NCI-H146 treated with DMSO at 0.1 percent for 48 hours (cell line): ENCODE measurements at regions not wholly inside any gene's neighbourhood (a gene's known extent, or its start where the extent isn't known, plus 50 kb on each side); places are given as distances from the start of the nearest gene placed in this dataset.
A peak's percentile ranks its signal among the peaks of the same experiment; 100 is the strongest.
"Not testable (repeated sequence)": the region's sequence is repeated elsewhere in the genome, so short reads cannot be mapped to it uniquely, and the experiment has no call there.

Source experiments
- DNase-seq: peaks from one replicate; lab custom pipeline; 2025; ENCODE audit not compliant: unreplicated experiment; lab: John Stamatoyannopoulos, UW

GRCh38 chr5:87787625-87788256 is 375.0 kb upstream of the CCNH start:
- DNase-seq: peak; percentile 33

- DNase-seq: no peak
These were observed 374.4 kb upstream of the CCNH start for GRCh38 chr5:87787086-87787485.

DNA sequence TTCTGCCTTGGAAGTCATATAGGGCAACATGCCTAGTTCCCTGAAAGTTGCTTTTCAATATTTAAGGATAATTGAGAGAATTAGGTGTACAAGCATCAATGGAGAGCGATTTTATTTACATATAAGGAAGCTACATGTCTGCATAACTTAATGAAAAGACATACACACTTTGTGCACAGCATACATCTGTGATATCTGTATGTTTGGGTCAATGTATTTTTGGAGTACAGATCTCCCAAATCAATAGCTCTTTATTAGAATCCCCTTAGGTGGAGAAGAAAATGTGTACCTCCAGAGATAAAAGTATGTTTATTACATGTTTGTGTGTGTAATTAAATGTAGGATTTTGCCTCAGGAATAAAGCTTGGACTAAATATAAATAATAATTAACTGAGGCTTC is 373.7 kb upstream of the CCNH start:
- DNase-seq: no peak

DNA sequence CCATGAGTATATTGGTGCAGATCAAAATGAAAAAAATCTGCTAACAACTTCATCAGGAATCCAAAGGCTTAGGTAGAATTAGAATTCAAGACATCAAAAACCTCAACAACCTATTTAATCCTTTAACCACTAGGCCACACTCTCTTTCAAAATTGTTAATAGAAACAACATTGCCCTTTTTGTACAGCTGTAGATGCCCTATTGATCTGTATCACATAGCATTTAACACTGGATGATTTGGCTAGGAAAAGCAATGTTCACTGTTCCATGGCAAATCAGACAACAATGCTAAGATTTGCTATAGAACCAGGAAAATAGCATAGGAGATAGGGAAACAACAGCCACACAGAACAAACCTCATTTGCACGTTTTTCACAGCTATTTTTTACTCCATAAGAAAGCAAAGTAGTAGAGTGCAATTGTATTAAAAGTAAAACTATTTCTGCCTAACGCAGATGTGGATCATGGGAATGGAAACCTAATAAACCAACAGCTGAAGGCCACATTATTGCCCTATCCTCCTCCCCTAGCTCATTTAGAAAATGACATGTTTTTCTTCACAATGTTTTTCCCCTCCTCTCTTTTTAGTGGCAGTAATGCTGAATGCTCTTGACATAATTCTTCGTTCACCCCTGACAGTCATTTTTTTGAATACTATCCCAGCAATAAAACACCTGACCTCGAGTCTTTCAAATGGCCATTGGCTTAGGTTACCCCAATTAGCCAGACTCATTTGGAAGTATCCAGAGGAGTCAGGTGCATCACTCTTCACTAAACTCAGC is 373.0 kb upstream of the CCNH start:
- no peak for DNase-seq

- no peak for DNase-seq
These were observed 372.3 kb upstream of the CCNH start for GRCh38 chr5:87784879-87785495.

- DNase-seq: no peak
These were observed 371.6 kb upstream of the CCNH start for GRCh38 chr5:87784311-87784710.

DNA sequence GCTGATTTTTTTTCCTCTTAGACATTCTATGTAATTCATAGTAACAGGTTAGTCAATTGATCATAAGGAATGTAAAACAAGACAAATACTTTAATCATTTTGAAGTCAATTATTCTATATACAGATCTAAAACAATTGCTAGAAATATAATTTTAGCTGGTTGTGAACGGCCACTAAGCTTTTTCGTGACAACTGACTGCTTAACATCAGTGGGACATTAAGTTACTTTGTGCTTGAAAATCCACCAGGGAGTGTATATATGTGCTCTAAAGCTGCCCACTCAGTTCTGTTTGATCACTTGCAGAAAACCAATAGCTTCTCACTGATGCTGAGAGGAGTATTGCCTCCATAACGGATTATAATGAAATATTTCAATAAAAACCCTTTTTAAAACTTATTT is 370.2 kb upstream of the CCNH start:
- no peak for DNase-seq

DNA sequence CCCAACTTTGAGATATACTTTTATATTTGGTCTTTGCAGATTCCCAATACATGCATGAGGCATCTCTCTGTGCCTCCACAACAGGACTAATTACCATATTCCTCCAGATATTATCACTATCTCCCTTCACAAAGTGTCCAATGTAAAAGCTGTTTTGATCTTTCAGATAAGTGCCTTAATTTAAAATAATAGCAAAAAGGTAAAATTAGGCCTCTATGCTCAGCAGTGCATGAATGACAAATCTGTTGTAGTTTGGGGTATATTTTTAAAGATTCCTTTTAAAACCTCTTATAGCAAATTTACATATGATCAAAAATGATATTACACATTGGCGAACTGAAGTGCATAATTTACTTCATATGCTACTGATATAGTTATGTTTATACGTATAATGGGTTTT is 369.2 kb upstream of the CCNH start:
- DNase-seq: no peak

DNA sequence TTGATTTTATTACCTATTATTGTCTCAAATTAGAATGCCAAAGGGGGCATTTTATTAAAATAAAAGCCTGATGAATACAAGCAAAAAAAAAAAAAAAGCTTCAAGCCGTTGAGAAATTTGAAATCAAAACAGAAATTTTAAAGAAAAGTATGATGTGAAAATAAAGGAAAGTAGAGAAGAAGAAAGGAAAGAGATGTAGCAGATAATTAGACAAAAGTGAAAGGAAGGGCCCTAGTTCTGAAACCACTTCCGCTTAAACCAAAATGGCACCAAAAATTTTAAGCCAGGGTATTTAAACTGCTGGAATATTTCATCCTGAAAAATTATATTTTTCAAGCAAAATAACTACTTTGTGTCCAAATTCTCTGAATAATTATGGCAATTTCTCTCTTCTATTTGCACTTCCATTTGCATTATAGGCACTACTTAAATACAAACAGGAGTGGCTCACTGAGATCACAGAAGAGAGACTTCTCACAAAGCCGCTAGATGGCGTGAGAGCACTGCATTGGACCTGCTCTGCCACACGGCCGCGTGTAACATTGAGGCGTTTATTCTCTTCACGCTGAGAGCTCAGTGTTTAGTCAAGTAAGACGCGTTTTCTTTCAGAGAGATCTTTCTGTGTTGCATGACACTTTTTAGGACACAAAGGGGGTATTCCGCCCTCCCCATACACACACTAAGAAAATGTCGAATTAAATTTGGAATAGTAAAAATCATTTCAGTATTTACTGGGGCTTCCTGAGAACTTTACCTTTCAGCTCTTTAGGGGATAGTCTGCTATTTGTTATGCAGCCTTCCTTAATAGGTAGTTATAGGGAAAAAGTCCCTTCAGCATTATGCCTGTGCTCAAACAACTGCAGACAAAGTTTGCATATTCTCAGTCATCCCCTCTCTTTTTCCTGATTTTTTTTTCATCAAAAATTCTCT is 368.4 kb upstream of the CCNH start:
- DNase-seq: peak; percentile 42

DNA sequence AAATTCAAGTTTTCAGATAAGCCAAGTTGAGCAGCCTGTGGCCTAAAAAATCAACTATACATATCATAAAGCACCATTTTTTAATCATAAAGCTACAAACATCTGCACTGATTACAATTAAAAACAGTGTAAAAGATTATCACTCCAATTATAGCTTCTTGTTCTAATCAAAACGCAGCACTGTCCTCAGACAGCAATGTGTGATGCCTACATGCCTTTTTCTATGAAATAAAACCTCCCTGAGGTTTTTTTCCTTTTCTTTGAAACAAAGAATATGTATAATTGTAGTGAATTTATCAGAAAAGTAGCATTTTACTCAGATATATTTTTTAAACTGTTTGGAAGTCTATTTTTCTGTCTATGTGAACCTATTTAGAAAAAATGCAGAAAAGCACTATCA is 366.1 kb upstream of the CCNH start:
- no peak for DNase-seq

DNA sequence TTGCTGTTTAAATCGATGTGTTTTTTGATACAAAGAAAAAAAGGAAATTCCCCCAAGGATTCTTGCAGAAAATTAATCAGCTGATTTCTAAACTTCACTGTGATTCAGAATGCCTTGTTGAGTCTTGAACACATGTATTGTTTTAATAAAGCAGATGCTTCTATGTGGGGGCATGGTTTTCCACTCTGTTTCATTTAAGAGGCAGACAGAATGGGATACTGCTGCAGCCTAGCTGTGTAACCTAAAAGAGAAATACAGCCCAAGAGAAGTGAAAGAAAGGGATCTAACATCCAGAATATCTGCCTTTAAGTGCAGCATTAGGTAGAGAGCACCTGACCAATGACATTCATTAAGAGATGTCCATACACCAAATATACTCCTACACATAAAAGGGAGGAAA is 365.1 kb upstream of the CCNH start:
- no peak for DNase-seq

- DNase-seq: no peak
These were observed 364.1 kb upstream of the CCNH start for GRCh38 chr5:87776785-87777184.

DNA sequence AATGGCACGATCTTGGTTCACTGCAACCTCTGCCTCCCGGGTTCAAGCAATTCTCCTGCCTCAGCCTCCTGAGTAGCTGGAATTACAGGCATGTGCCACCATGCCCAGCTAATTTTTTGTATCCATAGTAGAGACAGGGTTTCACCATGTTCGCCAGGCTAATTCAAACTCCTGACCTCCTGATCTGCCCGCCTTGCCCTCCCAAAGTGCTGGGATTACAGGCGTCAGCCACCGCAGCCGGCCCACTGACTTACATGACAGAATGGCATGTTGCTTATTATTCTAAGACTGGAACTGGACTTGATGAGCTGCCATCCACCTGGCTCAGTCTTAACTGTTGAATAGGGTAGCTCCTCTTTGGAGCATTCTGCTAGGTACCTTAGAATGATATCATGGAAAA is 363.6 kb upstream of the CCNH start:
- not testable (repeated sequence) for DNase-seq

DNA sequence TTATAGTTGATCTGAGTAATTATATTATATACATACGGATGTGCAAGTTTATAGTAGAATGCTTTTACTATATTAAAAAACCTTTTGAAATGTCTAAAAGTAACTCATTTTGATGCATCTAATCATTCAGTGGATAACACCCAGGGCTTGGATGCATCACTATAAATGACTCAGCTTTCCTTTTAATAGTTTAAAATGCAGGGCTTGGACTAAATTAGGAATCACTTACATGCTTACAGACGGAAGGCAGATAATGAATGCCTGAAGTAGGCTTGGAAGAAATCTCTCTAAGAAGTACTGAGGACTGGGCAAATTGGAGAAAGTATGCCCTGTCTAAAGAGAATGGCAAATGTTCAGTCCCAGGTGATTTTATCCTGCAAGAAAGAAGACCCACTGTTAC is 362.5 kb upstream of the CCNH start:
- DNase-seq: no peak

GRCh38 chr5:87774804-87775203 is 362.1 kb upstream of the CCNH start:
- DNase-seq: no peak

DNA sequence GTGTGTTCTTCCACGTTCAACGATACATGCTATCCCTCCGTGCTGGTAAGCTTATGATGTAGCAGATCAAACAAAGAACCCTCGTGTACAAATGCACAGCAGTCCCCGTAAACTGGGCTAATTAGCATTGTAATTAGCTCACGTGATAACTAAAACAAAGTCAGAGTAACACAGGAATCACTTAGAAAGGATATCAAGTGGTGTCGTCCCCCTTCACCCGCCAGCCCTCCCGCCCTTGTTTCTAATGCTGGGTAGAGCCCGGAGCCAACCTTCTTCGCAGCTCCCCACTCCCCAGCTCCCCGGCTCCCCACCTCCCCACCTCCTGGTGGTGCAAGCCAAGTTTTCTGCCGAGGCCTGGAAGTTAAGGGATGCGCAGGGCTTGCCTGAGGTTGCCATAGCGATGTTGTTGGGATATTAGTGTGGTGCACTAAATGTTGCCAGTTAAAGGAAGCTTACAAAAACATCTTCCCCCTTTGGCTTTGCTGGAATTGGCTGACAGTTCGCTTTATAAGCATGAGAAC is 357.9 kb upstream of the CCNH start:
- DNase-seq: no peak

DNA sequence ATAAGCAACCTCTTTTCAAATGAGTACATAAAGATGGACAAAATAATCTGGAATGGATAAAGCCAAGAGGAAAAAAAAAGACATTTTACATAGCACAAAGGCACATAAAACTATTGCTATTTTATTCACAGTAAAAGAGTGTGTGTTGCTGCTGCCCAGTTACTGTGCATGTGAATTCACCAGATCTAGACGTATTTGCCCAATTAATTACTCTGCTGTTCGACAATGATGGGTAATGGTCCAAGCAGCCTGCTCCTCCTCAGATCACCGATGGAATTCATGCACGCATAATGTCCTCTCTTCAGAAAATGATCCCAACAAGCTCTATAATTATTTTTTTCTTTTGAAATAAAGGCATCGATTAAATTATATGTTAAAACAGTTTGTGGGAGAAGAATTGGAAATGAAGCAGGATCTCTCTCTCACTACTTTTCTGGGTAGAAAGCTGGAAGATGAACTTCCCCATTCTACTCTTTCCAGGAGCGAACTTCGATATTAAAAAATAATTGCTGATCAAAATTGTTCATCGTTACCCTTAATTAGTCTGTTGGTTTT is 357.4 kb upstream of the CCNH start:
- no peak for DNase-seq

DNA sequence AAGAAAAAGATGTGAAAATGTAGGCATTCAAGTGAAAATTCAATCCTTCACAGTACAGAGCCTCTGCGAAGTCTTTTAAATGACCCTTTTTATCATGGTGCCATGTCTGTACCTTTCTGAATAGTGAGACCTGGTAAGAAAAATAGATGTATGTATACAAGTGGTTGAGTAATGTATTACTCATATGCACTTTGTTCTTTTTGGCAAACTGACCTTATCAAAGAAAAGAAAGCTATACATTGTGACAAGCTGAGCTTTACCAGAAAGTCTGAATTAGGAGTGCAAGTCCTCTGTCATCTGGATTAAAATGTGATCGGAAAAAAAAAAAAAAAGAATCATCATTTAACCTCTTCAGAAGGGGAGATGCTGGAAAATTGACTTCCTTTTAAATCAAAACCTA is 356.4 kb upstream of the CCNH start:
- DNase-seq: no peak

- no peak for DNase-seq
These were observed 355.5 kb upstream of the CCNH start for GRCh38 chr5:87768190-87768589.

GRCh38 chr5:87765009-87765408 is 352.3 kb upstream of the CCNH start:
- no peak for DNase-seq

DNA sequence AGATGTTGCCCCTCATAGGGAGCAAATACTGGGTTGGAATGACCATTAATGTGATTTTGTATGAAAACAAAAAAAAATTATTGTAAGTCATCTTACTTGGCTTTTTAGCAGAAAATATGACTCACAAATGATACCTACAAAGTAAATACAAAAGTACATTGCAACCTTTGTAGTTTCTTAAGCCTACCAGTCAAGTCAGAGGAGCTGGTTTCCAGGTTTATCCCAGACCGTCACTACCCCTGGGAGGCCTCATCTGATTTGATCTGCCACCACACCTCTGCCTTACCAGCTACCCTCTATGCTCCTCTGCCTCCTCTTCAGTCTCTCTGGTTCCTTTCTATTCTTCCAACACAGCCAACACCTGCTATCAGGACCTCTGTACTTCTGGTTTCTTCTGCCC is 349.9 kb upstream of the CCNH start:
- DNase-seq: no peak
